Endothelial cell of umbilical vein (primary cell): ENCODE measurements at regions not wholly inside any gene's neighbourhood (a gene's known extent, or its start where the extent isn't known, plus 50 kb on each side); places are given as distances from the start of the nearest gene placed in this dataset.

Source experiments
- BruUV-seq: library from RNA; stranded (reverse); fragments of 400-500 nt; replicated peaks from 2 replicates; lab custom pipeline; 2021; lab: Mats Ljungman, UMichigan
- CTCF ChIA-PET: fragments of 300-600, 350-600 bp; sonication (Branson Sonifier 250); formaldehyde crosslinking; loops from one replicate; lab custom pipeline; 2021; ENCODE audit warnings: antibody characterized with exemption, inconsistent platforms; lab: Charles Lee
- POLR2A ChIA-PET: fragments of 300-600, 350-600 bp; sonication (Branson Sonifier 250); formaldehyde crosslinking; loops from one replicate; lab custom pipeline; 2021; ENCODE audit warnings: antibody characterized with exemption, inconsistent platforms; lab: Charles Lee
- DNase-seq: peaks from one replicate; pipeline ENCODE4 v3.0.0-alpha.2; 2011; ENCODE audit warnings: low read depth, low spot score
- FAIRE-seq: peaks from 2 replicates; lab custom pipeline; 2011; peaks lifted over from hg19 to GRCh38; lab: Jason Lieb, UNC
- H2AFZ ChIP-seq: 2 replicates; pipeline ENCODE4 v1.6.0; 2012; ENCODE audit warnings: low read depth, low read length, control low read depth, inconsistent platforms
- H3K27ac ChIP-seq: 2 replicates; pipeline ENCODE4 v1.5.1; 2011; ENCODE audit warnings: low read depth, mild to moderate bottlenecking, control low read depth, low read length, moderate library complexity; ENCODE audit not compliant: insufficient read depth
- H3K27me3 ChIP-seq, 2 experiments: 2 replicates each; pipeline versions ENCODE4 v1.6.0 to v1.6.1; 2011; ENCODE audit warnings: low read length in 2 of 2, mixed read lengths in 1 of 2; ENCODE audit not compliant: control insufficient read depth in 2 of 2, insufficient read depth in 2 of 2
- H3K36me3 ChIP-seq, 2 experiments: 2 replicates in 1 of 2; 3 replicates in 1 of 2; pipeline ENCODE4 v1.5.1; 2011; ENCODE audit warnings: low read length in 2 of 2, mild to moderate bottlenecking in 1 of 2, moderate library complexity in 1 of 2; ENCODE audit not compliant: control insufficient read depth in 2 of 2, insufficient read depth in 2 of 2; ENCODE audit errors: extremely low read depth in 1 of 2
- H3K4me1 ChIP-seq: 3 replicates; pipeline ENCODE4 v1.5.1; 2011; ENCODE audit warnings: mild to moderate bottlenecking, low read length; ENCODE audit not compliant: control insufficient read depth, insufficient read depth; ENCODE audit errors: extremely low read depth
- H3K4me2 ChIP-seq: 2 replicates; pipeline ENCODE4 v1.6.1; 2011; ENCODE audit warnings: low read length, control low read depth, mixed read lengths; ENCODE audit not compliant: insufficient read depth
- H3K4me3 ChIP-seq, 3 experiments: fragments of 200-600 bp in 1 of 3; sonication (generic), shearing (Covaris generic) in 1 of 3; replicated peaks in 1 of 3; 2 replicates each; pipeline ENCODE4 v1.5.1; 2011 to 2016; ENCODE audit warnings: control low read depth in 3 of 3, low read length in 3 of 3, mild to moderate bottlenecking in 2 of 3, inconsistent platforms in 1 of 3, low read depth in 1 of 3, moderate library complexity in 1 of 3; ENCODE audit not compliant: insufficient read depth in 1 of 3
- H3K79me2 ChIP-seq: 2 replicates; pipeline ENCODE4 v1.6.0; 2012; ENCODE audit warnings: low read length, inconsistent platforms; ENCODE audit not compliant: control insufficient read depth, insufficient read depth
- H3K9ac ChIP-seq: replicated peaks from 2 replicates; pipeline ENCODE3; 2011; ENCODE audit warnings: low read length, control low read depth; ENCODE audit not compliant: insufficient read depth; ENCODE audit errors: extremely low read depth
- H3K9me1 ChIP-seq: replicated peaks from 3 replicates; pipeline ENCODE4 v1.6.0; 2011; ENCODE audit warnings: mild to moderate bottlenecking, low read length; ENCODE audit not compliant: control insufficient read depth, insufficient read depth; ENCODE audit errors: extremely low read depth
- H3K9me3 ChIP-seq: replicated peaks from 2 replicates; pipeline ENCODE4 v1.5.1; 2012; ENCODE audit warnings: low read length, inconsistent platforms; ENCODE audit not compliant: control insufficient read depth, insufficient read depth
- H4K20me1 ChIP-seq: replicated peaks from 2 replicates; pipeline ENCODE3; 2011; ENCODE audit warnings: mild to moderate bottlenecking, low read length; ENCODE audit not compliant: control insufficient read depth, insufficient read depth; ENCODE audit errors: extremely low read depth
- EZH2 ChIP-seq: IDR thresholded peaks from 2 replicates; pipeline ENCODE4 v1.6.1; 2012; ENCODE audit warnings: borderline replicate concordance, low read depth, mild to moderate bottlenecking, moderate library complexity, low read length, inconsistent platforms; ENCODE audit not compliant: severe bottlenecking
- GATA2 ChIP-seq: IDR thresholded peaks from 2 replicates; pipeline ENCODE4 v1.7.0; 2011; ENCODE audit warnings: low read depth, mild to moderate bottlenecking, moderate library complexity, mixed read lengths, low read length; ENCODE audit not compliant: insufficient read length, insufficient read depth
- JUN ChIP-seq: IDR thresholded peaks from 2 replicates; pipeline ENCODE4 v1.6.1; 2011; ENCODE audit warnings: borderline replicate concordance, low read depth; ENCODE audit not compliant: insufficient read length, insufficient read depth
- MYC ChIP-seq: IDR thresholded peaks from one replicate; pipeline ENCODE4 v1.6.1; 2011; ENCODE audit warnings: mild to moderate bottlenecking, low read depth, low read length
- POLR2A ChIP-seq: IDR thresholded peaks from 2 replicates; pipeline ENCODE4 v1.6.1; 2012; ENCODE audit warnings: low read depth, mild to moderate bottlenecking, control low read depth, low read length
- dilution Hi-C: fragments of 300-500 bp; cut with MboI; formaldehyde crosslinking; loops from one replicate; pipeline ENCODE4 v1.15.0; 2019; ENCODE audit warnings: low sequenced_read_pairs; ENCODE audit not compliant: extremely low pct_ligation_motif_present
- intact Hi-C: fragments of 100-400 bp; cut with micrococcal nuclease; formaldehyde crosslinking; loops from one replicate; pipeline ENCODE4 v1.10.0; 2022
- TF ChIP-seq, protein P1 (sequence below), 2 donors: IDR thresholded peaks; 1 replicate in 1 of 2; 2 replicates in 1 of 2; pipeline ENCODE4 v1.5.1; 2011; ENCODE audit warnings: low read length in 2 of 2, mild to moderate bottlenecking in 2 of 2, moderate library complexity in 2 of 2, control low read depth in 1 of 2, inconsistent platforms in 1 of 2, low read depth in 1 of 2; ENCODE audit not compliant: insufficient read depth in 1 of 2; ENCODE audit errors: extremely low read depth in 1 of 2
- TF ChIP-seq, protein P2 (sequence below): IDR thresholded peaks from 2 replicates; pipeline ENCODE4 v1.6.1; 2011; ENCODE audit not compliant: insufficient read depth, insufficient read length

DNA sequence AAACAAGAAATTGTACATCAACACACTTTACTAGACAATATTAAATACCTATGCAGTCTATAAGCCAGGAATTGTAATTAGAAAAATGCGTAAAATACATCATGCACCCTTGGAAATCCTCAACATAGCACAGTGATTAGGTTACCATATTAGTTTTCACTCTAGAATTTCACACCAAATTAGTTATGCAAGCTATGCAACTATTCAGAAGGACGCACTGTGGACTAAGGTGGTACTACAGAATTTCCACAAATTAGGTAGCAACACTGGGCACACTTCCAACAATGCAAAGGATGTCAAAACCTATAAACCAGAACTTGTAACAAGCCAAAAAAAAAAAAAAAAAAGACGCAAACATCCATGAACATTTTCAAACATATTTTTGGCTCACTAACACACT, 71.1 kb upstream of the ZCCHC13 start:
- Histone ChIP-seq H3K9ac (no peak overlapping the region), H4K20me1 (no peaks in the 10 kb centered on the region), H3K4me3 (no peak overlapping the region), H3K9me1 (no peaks in the 10 kb centered on the region), H3K36me3 (peaks cover 0 to 1% of the 10 kb centered on the region in 2 experiments), H2AFZ (no peak overlapping the region), H3K4me1 (no peaks in the 10 kb centered on the region), H3K4me2 (no peak overlapping the region), H3K9me3 (no peaks in the 10 kb centered on the region), H3K27me3 (no peaks in the 10 kb centered on the region), H3K27ac (no peak overlapping the region), H3K79me2 (peaks cover 23% of the 10 kb centered on the region)
- ChIA-PET POLR2A (no interaction called here), CTCF (interaction anchor here (0.7 to 1.0 kb wide), 2 partner anchors 12 to 111 kb away, joined by 3 read pairs; no protein-coding TSS in a partner anchor)
- BruUV-seq, result no TSS peak
- dilution Hi-C loops (no loop called here), intact Hi-C loops (loop anchor here (5.0 kb wide), 1 partner anchor 109 kb away; no protein-coding TSS in a partner anchor)
- FAIRE-seq, result peak; percentile 33
- TF ChIP-seq MYC, result no peak
- TF ChIP-seq JUN, result no peak
- TF ChIP-seq GATA2, result no peak
- TF ChIP-seq, protein P1, sequence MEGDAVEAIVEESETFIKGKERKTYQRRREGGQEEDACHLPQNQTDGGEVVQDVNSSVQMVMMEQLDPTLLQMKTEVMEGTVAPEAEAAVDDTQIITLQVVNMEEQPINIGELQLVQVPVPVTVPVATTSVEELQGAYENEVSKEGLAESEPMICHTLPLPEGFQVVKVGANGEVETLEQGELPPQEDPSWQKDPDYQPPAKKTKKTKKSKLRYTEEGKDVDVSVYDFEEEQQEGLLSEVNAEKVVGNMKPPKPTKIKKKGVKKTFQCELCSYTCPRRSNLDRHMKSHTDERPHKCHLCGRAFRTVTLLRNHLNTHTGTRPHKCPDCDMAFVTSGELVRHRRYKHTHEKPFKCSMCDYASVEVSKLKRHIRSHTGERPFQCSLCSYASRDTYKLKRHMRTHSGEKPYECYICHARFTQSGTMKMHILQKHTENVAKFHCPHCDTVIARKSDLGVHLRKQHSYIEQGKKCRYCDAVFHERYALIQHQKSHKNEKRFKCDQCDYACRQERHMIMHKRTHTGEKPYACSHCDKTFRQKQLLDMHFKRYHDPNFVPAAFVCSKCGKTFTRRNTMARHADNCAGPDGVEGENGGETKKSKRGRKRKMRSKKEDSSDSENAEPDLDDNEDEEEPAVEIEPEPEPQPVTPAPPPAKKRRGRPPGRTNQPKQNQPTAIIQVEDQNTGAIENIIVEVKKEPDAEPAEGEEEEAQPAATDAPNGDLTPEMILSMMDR (IDR thresholded peaks at IDR 0.05; ENCODE audit: extremely low read depth in 1 of 2, insufficient read depth in 1 of 2, low read depth in 1 of 2, low read length in 2 of 2), result peak in 1 of 2 donors; percentile 1
- peak; percentile 33 for DNase-seq

DNA sequence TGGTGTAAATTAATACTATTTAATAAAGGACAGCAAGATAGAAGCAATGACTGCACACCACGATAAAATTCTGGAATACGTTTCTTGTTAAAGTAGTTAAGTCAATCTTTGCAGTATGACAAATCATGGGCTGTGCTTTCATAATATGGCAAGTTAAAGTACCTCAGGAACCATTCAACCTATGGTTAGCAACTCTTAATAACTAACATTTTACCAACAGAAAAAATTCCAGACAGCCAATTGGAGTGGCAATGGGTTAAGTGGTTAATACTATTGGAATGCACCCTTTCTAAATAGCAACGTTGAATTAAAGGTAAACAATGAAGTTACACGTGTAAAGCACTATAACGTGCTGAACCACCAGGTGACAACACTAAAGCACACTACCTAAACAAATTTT, 72.4 kb upstream of the ZCCHC13 start:
- Histone ChIP-seq H3K79me2 (peaks cover 29% of the 10 kb centered on the region), H3K9ac (no peak overlapping the region), H3K9me1 (no peaks in the 10 kb centered on the region), H3K4me3 (no peak overlapping the region), H3K36me3 (peaks cover 0 to 1% of the 10 kb centered on the region in 2 experiments), H3K27ac (no peak overlapping the region), H3K9me3 (no peaks in the 10 kb centered on the region), H3K4me1 (no peaks in the 10 kb centered on the region), H4K20me1 (no peaks in the 10 kb centered on the region), H3K27me3 (no peaks in the 10 kb centered on the region), H3K4me2 (no peak overlapping the region), H2AFZ (no peak overlapping the region)
- TF ChIP-seq MYC, result no peak
- TF ChIP-seq EZH2, result no peak
- TF ChIP-seq, protein P2, sequence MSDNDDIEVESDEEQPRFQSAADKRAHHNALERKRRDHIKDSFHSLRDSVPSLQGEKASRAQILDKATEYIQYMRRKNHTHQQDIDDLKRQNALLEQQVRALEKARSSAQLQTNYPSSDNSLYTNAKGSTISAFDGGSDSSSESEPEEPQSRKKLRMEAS, result no peak
- no peak for TF ChIP-seq JUN
- TF ChIP-seq POLR2A, result no peak
- ChIA-PET POLR2A (no interaction called here), CTCF (no interaction called here)
- intact Hi-C loops (loop anchor here (5.0 kb wide), 1 partner anchor 111 kb away; no protein-coding TSS in a partner anchor), dilution Hi-C loops (no loop called here)
- BruUV-seq, result no TSS peak
- no peak for FAIRE-seq
- no peak for DNase-seq
